ENCODE measurements at regions not wholly inside any gene's neighbourhood (a gene's known extent, or its start where the extent isn't known, plus 50 kb on each side); places are given as distances from the start of the nearest gene placed in this dataset.

GRCh38 chr1:14090062-14090461, 390.1 kb downstream of the PRDM2 start:
- no peaks in the 10 kb centered on the region for H4K20me1 ChIP-seq (replicated peaks; ENCODE audit: control insufficient read depth, extremely low read depth, insufficient read depth, low read length)
- no peak overlapping the region for H2AFZ ChIP-seq (ENCODE audit: low read depth, low read length)
- DNase-seq (ENCODE audit: low read depth, low spot score) (no peak), FAIRE-seq (no peak)
- H3K4me2 ChIP-seq (ENCODE audit: insufficient read depth, low read length), result no peak overlapping the region
- no peaks in the 10 kb centered on the region for H3K36me3 ChIP-seq (ENCODE audit: control insufficient read depth in 2 of 2, extremely low read depth in 1 of 2, insufficient read depth in 2 of 2, low read length in 2 of 2)
- no peak overlapping the region for H3K27ac ChIP-seq (ENCODE audit: insufficient read depth, low read depth, low read length)
- ChIA-PET CTCF (no interaction called here), POLR2A (no interaction called here)
- TF ChIP-seq EZH2 (IDR thresholded peaks at IDR 0.05; ENCODE audit: borderline replicate concordance, low read depth, low read length, severe bottlenecking) (no peak), FOS (IDR thresholded peaks at IDR 0.05; ENCODE audit: borderline replicate concordance, insufficient read depth, low read length) (no peak)
- no peaks in the 10 kb centered on the region for H3K9me3 ChIP-seq (replicated peaks; ENCODE audit: control insufficient read depth, insufficient read depth, low read length)
- H3K4me1 ChIP-seq (ENCODE audit: control insufficient read depth, extremely low read depth, insufficient read depth, low read length), result no peaks in the 10 kb centered on the region
- BruUV-seq (replicated peaks), result no TSS peak
- no peaks in the 10 kb centered on the region for H3K9me1 ChIP-seq (replicated peaks; ENCODE audit: control insufficient read depth, extremely low read depth, insufficient read depth, low read length)
- no peaks in the 10 kb centered on the region for H3K79me2 ChIP-seq (ENCODE audit: control insufficient read depth, insufficient read depth, low read length)
- no peaks in the 10 kb centered on the region for H3K27me3 ChIP-seq (ENCODE audit: control insufficient read depth in 2 of 2, insufficient read depth in 2 of 2, low read length in 2 of 2)
- H3K4me3 ChIP-seq (replicated peaks in 1 of 3; ENCODE audit: insufficient read depth in 1 of 3, low read depth in 1 of 3, low read length in 3 of 3), result no peak overlapping the region
- H3K9ac ChIP-seq (replicated peaks; ENCODE audit: extremely low read depth, insufficient read depth, low read length), result no peak overlapping the region
- dilution Hi-C loops (cut with MboI; ENCODE audit: extremely low pct_ligation_motif_present, low sequenced_read_pairs) (no loop called here), intact Hi-C loops (cut with micrococcal nuclease) (no loop called here)

- TF ChIP-seq CTCF (IDR thresholded peaks at IDR 0.05; ENCODE audit: extremely low read depth in 1 of 2, insufficient read depth in 1 of 2, low read depth in 1 of 2, low read length in 2 of 2) (no peak), MAX (IDR thresholded peaks at IDR 0.05; ENCODE audit: insufficient read depth, insufficient read length) (no peak), POLR2AphosphoS5 (IDR thresholded peaks at IDR 0.05; ENCODE audit: insufficient read depth, low read depth, low read length) (no peak), MYC (IDR thresholded peaks at IDR 0.05; ENCODE audit: low read depth, low read length) (no peak), GATA2 (IDR thresholded peaks at IDR 0.05; ENCODE audit: insufficient read depth, insufficient read length, low read depth, low read length) (no peak), EZH2 (IDR thresholded peaks at IDR 0.05; ENCODE audit: borderline replicate concordance, low read depth, low read length, severe bottlenecking) (no peak), POLR2A (IDR thresholded peaks at IDR 0.05; ENCODE audit: low read depth, low read length) (no peak), JUN (IDR thresholded peaks at IDR 0.05; ENCODE audit: borderline replicate concordance, insufficient read depth, insufficient read length, low read depth) (no peak), FOS (IDR thresholded peaks at IDR 0.05; ENCODE audit: borderline replicate concordance, insufficient read depth, low read length) (no peak)
- Histone ChIP-seq H2AFZ (ENCODE audit: low read depth, low read length) (no peak overlapping the region), H3K79me2 (ENCODE audit: control insufficient read depth, insufficient read depth, low read length) (no peaks in the 10 kb centered on the region), H4K20me1 (replicated peaks; ENCODE audit: control insufficient read depth, extremely low read depth, insufficient read depth, low read length) (no peaks in the 10 kb centered on the region), H3K9ac (replicated peaks; ENCODE audit: extremely low read depth, insufficient read depth, low read length) (no peak overlapping the region), H3K4me1 (ENCODE audit: control insufficient read depth, extremely low read depth, insufficient read depth, low read length) (no peaks in the 10 kb centered on the region), H3K4me2 (ENCODE audit: insufficient read depth, low read length) (no peak overlapping the region), H3K4me3 (replicated peaks in 1 of 3; ENCODE audit: insufficient read depth in 1 of 3, low read depth in 1 of 3, low read length in 3 of 3) (no peak overlapping the region), H3K9me1 (replicated peaks; ENCODE audit: control insufficient read depth, extremely low read depth, insufficient read depth, low read length) (no peaks in the 10 kb centered on the region), H3K9me3 (replicated peaks; ENCODE audit: control insufficient read depth, insufficient read depth, low read length) (peaks cover 2% of the 10 kb centered on the region), H3K36me3 (ENCODE audit: control insufficient read depth in 2 of 2, extremely low read depth in 1 of 2, insufficient read depth in 2 of 2, low read length in 2 of 2) (no peaks in the 10 kb centered on the region), H3K27ac (ENCODE audit: insufficient read depth, low read depth, low read length) (no peak overlapping the region), H3K27me3 (ENCODE audit: control insufficient read depth in 2 of 2, insufficient read depth in 2 of 2, low read length in 2 of 2) (no peaks in the 10 kb centered on the region)
- ChIA-PET POLR2A (no interaction called here), CTCF (no interaction called here)
- dilution Hi-C loops (cut with MboI; ENCODE audit: extremely low pct_ligation_motif_present, low sequenced_read_pairs) (no loop called here), intact Hi-C loops (cut with micrococcal nuclease) (no loop called here)
- DNase-seq (ENCODE audit: low read depth, low spot score) (no peak), FAIRE-seq (no peak)
- no TSS peak for BruUV-seq (replicated peaks)
These were observed 390.5 kb downstream of the PRDM2 start for GRCh38 chr1:14090531-14090930.
